H9 (cell line): ENCODE measurements at regions not wholly inside any gene's neighbourhood (a gene's known extent, or its start where the extent isn't known, plus 50 kb on each side); places are given as distances from the start of the nearest gene placed in this dataset.

ENCODE experiments used
- DNase-seq: peaks from one replicate; pipeline ENCODE4 v3.0.0-alpha.2; 2017
- H2AFZ ChIP-seq: one replicate; pipeline ENCODE4 v1.6.1; 2013; ENCODE audit warnings: mild to moderate bottlenecking, low read length, control low read depth, moderate library complexity
- H2AK5ac ChIP-seq: 2 replicates; pipeline ENCODE4 v1.6.1; 2013; ENCODE audit warnings: low read length, control low read depth, mixed read lengths; ENCODE audit not compliant: insufficient read length
- H2BK120ac ChIP-seq: one replicate; pipeline ENCODE4 v1.6.1; 2013; ENCODE audit warnings: low read depth, mild to moderate bottlenecking, low read length, control low read depth, inconsistent platforms; ENCODE audit not compliant: poor library complexity, severe bottlenecking
- H2BK12ac ChIP-seq: 2 replicates; pipeline ENCODE4 v1.6.1; 2013; ENCODE audit warnings: low read length, control low read depth, mixed read lengths, low read depth; ENCODE audit not compliant: insufficient read length
- H2BK15ac ChIP-seq: 2 replicates; pipeline ENCODE4 v1.6.1; 2013; ENCODE audit warnings: low read depth, low read length, control low read depth
- H2BK20ac ChIP-seq: one replicate; pipeline ENCODE4 v1.6.1; 2013; ENCODE audit warnings: low read depth, mild to moderate bottlenecking, low read length, control low read depth, inconsistent platforms; ENCODE audit not compliant: poor library complexity, severe bottlenecking
- H2BK5ac ChIP-seq: 2 replicates; pipeline ENCODE4 v1.6.1; 2013; ENCODE audit warnings: low read length, control low read depth, mixed read lengths; ENCODE audit not compliant: insufficient read length
- H3K14ac ChIP-seq: 2 replicates; pipeline ENCODE4 v1.6.1; 2013; ENCODE audit warnings: low read length, control low read depth; ENCODE audit not compliant: insufficient read depth
- H3K18ac ChIP-seq: 2 replicates; pipeline ENCODE4 v1.6.1; 2013; ENCODE audit warnings: low read depth, mild to moderate bottlenecking, mixed read lengths, low read length, control low read depth; ENCODE audit not compliant: insufficient read length
- H3K23ac ChIP-seq: 2 replicates; pipeline ENCODE4 v1.6.1; 2013; ENCODE audit warnings: low read length, control low read depth, mixed read lengths, low read depth; ENCODE audit not compliant: insufficient read length
- H3K23me2 ChIP-seq: 2 replicates; pipeline ENCODE4 v1.6.1; 2013; ENCODE audit warnings: low read depth, mild to moderate bottlenecking, mixed read lengths, low read length, control low read depth; ENCODE audit not compliant: insufficient read length, poor library complexity, severe bottlenecking
- H3K27ac ChIP-seq: 2 replicates; pipeline ENCODE4 v1.5.1; 2013; ENCODE audit warnings: low read length, control low read depth, mixed read lengths, low read depth; ENCODE audit not compliant: insufficient read length
- H3K27me3 ChIP-seq: 2 replicates; pipeline ENCODE4 v1.6.1; 2013; ENCODE audit warnings: low read length, control low read depth, inconsistent platforms; ENCODE audit not compliant: insufficient read depth
- H3K4ac ChIP-seq: 2 replicates; pipeline ENCODE4 v1.6.1; 2013; ENCODE audit warnings: low read depth, mild to moderate bottlenecking, control low read depth, inconsistent platforms, low read length, moderate library complexity
- H3K4me1 ChIP-seq: 2 replicates; pipeline ENCODE4 v1.6.1; 2013; ENCODE audit warnings: low read length, control low read depth, inconsistent platforms; ENCODE audit not compliant: insufficient read depth
- H3K4me2 ChIP-seq: 2 replicates; pipeline ENCODE4 v1.6.1; 2013; ENCODE audit warnings: low read length, control low read depth, mixed read lengths; ENCODE audit not compliant: insufficient read length, insufficient read depth
- H3K56ac ChIP-seq: 2 replicates; pipeline ENCODE4 v1.6.1; 2013; ENCODE audit warnings: low read depth, mild to moderate bottlenecking, mixed read lengths, low read length, control low read depth; ENCODE audit not compliant: insufficient read length
- H3K79me1 ChIP-seq: 2 replicates; pipeline ENCODE4 v1.6.1; 2013; ENCODE audit warnings: low read depth, mild to moderate bottlenecking, moderate library complexity, low read length, control low read depth, inconsistent platforms; ENCODE audit not compliant: insufficient read depth, poor library complexity, severe bottlenecking
- H3K79me2 ChIP-seq: 2 replicates; pipeline ENCODE4 v1.6.1; 2013; ENCODE audit warnings: low read length, control low read depth, inconsistent platforms; ENCODE audit not compliant: insufficient read depth
- H3K9ac ChIP-seq: 2 replicates; pipeline ENCODE4 v1.6.1; 2013; ENCODE audit warnings: low read length, control low read depth, mixed read lengths; ENCODE audit not compliant: insufficient read length; ENCODE audit errors: extremely low read depth
- H3K9me3 ChIP-seq: one replicate; pipeline ENCODE4 v1.6.1; 2013; ENCODE audit warnings: low read depth, low read length, inconsistent platforms; ENCODE audit not compliant: control insufficient read depth
- H3T11ph ChIP-seq: one replicate; pipeline ENCODE4 v1.6.1; 2013; ENCODE audit warnings: mild to moderate bottlenecking, low read length, control low read depth, inconsistent platforms
- H4K20me1 ChIP-seq: one replicate; pipeline ENCODE4 v1.6.1; 2013; ENCODE audit not compliant: control insufficient read depth, insufficient read length, insufficient read depth
- H4K5ac ChIP-seq: 2 replicates; pipeline ENCODE4 v1.6.1; 2013; ENCODE audit warnings: low read depth, mild to moderate bottlenecking, mixed read lengths, low read length, control low read depth; ENCODE audit not compliant: insufficient read length
- H4K8ac ChIP-seq: replicated peaks from 2 replicates; pipeline ENCODE4 v1.6.1; 2013; ENCODE audit warnings: low read length, control low read depth, mixed read lengths, low read depth; ENCODE audit not compliant: insufficient read length
- H4K91ac ChIP-seq: 2 replicates; pipeline ENCODE4 v1.6.1; 2013; ENCODE audit warnings: low read depth, mild to moderate bottlenecking, moderate library complexity, mixed read lengths, low read length, control low read depth; ENCODE audit not compliant: insufficient read length
- H3K27ac Mint-ChIP-seq, 3 experiments: 2 replicates in 2 of 3; 3 replicates in 1 of 3; pipeline ENCODE4 v1.8.0; 2020 to 2021; ENCODE audit warnings: mixed read lengths in 3 of 3, mild to moderate bottlenecking in 1 of 3, moderate library complexity in 1 of 3
- H3K27me3 Mint-ChIP-seq: 2 replicates; pipeline ENCODE4 v1.8.0; 2021; ENCODE audit warnings: low read depth, mild to moderate bottlenecking, moderate library complexity, mixed read lengths
- H3K36me3 Mint-ChIP-seq, 3 experiments: 2 replicates in 2 of 3; 3 replicates in 1 of 3; pipeline ENCODE4 v1.8.0; 2020 to 2021; ENCODE audit warnings: low read depth in 3 of 3, mixed read lengths in 3 of 3; ENCODE audit not compliant: insufficient read depth in 1 of 3
- H3K4me1 Mint-ChIP-seq, 2 experiments: 2 replicates each; pipeline ENCODE4 v1.8.0; 2020; ENCODE audit warnings: mixed read lengths in 2 of 2
- H3K4me3 Mint-ChIP-seq, 2 experiments: 2 replicates in 1 of 2; 3 replicates in 1 of 2; pipeline ENCODE4 v1.8.0; 2020 to 2021; ENCODE audit warnings: mild to moderate bottlenecking in 2 of 2, mixed read lengths in 2 of 2, moderate library complexity in 1 of 2
- H3K9me3 Mint-ChIP-seq, 2 experiments: 2 replicates in 1 of 2; 3 replicates in 1 of 2; pipeline ENCODE4 v1.8.0; 2020; ENCODE audit warnings: mild to moderate bottlenecking in 2 of 2, mixed read lengths in 2 of 2, moderate library complexity in 1 of 2
- CTCF ChIP-seq: fragments of 200-600 bp; sonication (generic); conservative IDR thresholded peaks from 3 replicates; pipeline ENCODE4 v1.8.0; 2021; ENCODE audit warnings: antibody characterized with exemption, mild to moderate bottlenecking
- WGBS: extraction: QIAGEN DNeasy Blood & Tissue Kit; methylation state at CpG from one replicate; pipeline ENCODE4 v1.1.7; 2013; ENCODE audit warnings: missing lambda C conversion rate, low lambda C conversion rate, mixed read lengths; ENCODE audit not compliant: insufficient read length; ENCODE audit errors: extremely low coverage; 5-methylcytosine and 5-hydroxymethylcytosine counted together

DNA sequence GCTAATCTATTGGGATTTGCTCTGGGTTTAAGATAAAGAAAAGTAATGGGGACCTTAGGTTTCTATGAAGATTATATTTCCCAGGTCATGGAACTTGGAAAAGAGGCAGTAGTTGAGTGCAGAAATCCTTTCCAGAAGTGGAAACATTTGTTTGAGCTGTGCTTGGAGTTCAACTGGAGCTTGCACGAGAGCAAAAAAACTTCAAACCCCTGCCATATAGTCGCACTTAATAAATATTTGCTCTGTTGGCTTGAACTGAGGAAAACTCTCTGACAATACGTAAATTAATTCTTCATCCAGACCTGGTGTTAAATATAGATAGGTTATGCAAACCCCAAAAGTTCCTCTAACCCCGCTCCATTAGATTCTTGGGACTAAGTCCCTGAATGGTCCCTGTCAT lies 52.8 kb upstream of the COL24A1 start:
- DNase-seq, result no peak
- H2AK5ac ChIP-seq, result no peak overlapping the region
- H4K8ac ChIP-seq, result no peak overlapping the region
- no peaks in the 10 kb centered on the region for H3K79me2 ChIP-seq
- Mint-ChIP-seq H3K27me3 (no peaks in the 10 kb centered on the region), H3K36me3 (no peaks in the 10 kb centered on the region; a peak in 2 of 7 replicates), H3K9me3 (peaks cover under 1 to 1% of the 10 kb centered on the region in 2 experiments; a peak in 1 of 5 replicates), H3K4me3 (no peak overlapping the region), H3K27ac (no peak overlapping the region), H3K4me1 (no peaks in the 10 kb centered on the region)
- no peak overlapping the region for H4K91ac ChIP-seq
- H3K4me2 ChIP-seq, result no peak overlapping the region
- no peaks in the 10 kb centered on the region for H3K9me3 ChIP-seq
- no peaks in the 10 kb centered on the region for H3K4me1 ChIP-seq
- H4K20me1 ChIP-seq, result no peaks in the 10 kb centered on the region
- no peaks in the 10 kb centered on the region for H3K27me3 ChIP-seq
- H2BK120ac ChIP-seq, result no peak overlapping the region
- no peaks in the 10 kb centered on the region for H3K23me2 ChIP-seq
- no peak overlapping the region for H2BK5ac ChIP-seq
- H3T11ph ChIP-seq, result no peak overlapping the region
- no peak overlapping the region for H2AFZ ChIP-seq
- WGBS, result no CpG with 5 or more reads among the region's 4 CpGs
- no peak overlapping the region for H2BK20ac ChIP-seq
- no peak overlapping the region for H3K4ac ChIP-seq
- no peak overlapping the region for H2BK15ac ChIP-seq
- no peak overlapping the region for H3K23ac ChIP-seq
- H4K5ac ChIP-seq, result no peak overlapping the region
- H3K14ac ChIP-seq, result no peak overlapping the region
- no peak overlapping the region for H3K27ac ChIP-seq
- H2BK12ac ChIP-seq, result no peak overlapping the region
- no peak for TF ChIP-seq CTCF
- no peak overlapping the region for H3K18ac ChIP-seq
- H3K79me1 ChIP-seq, result no peaks in the 10 kb centered on the region
- H3K56ac ChIP-seq, result no peak overlapping the region
- H3K9ac ChIP-seq, result no peak overlapping the region
